Trophoblast cell (in vitro differentiated cells and primary cell): ENCODE measurements at regions not wholly inside any gene's neighbourhood (a gene's known extent, or its start where the extent isn't known, plus 50 kb on each side); places are given as distances from the start of the nearest gene placed in this dataset.

ENCODE experiments used
- DNase-seq, 2 donors: peaks; one replicate each; pipeline ENCODE4 v3.0.0-alpha.2; 2016
- H2AFZ ChIP-seq: 2 replicates; pipeline ENCODE4 v1.6.1; 2013; ENCODE audit warnings: low read length, moderate library complexity, mild to moderate bottlenecking; ENCODE audit not compliant: insufficient read depth, poor library complexity
- H2AK5ac ChIP-seq: 2 replicates; pipeline ENCODE4 v1.6.1; 2013; ENCODE audit warnings: mild to moderate bottlenecking, low read length
- H2BK120ac ChIP-seq: 2 replicates; pipeline ENCODE4 v1.6.1; 2013; ENCODE audit warnings: low read length, mild to moderate bottlenecking, moderate library complexity; ENCODE audit not compliant: insufficient read depth, poor library complexity
- H2BK12ac ChIP-seq: 2 replicates; pipeline ENCODE4 v1.6.1; 2013; ENCODE audit warnings: mild to moderate bottlenecking, low read length, moderate library complexity
- H2BK5ac ChIP-seq: 2 replicates; pipeline ENCODE4 v1.6.1; 2013; ENCODE audit warnings: low read length, low read depth, moderate library complexity, mild to moderate bottlenecking; ENCODE audit not compliant: poor library complexity
- H3K14ac ChIP-seq: 2 replicates; pipeline ENCODE4 v1.6.1; 2013; ENCODE audit warnings: mild to moderate bottlenecking, low read length
- H3K18ac ChIP-seq: 2 replicates; pipeline ENCODE4 v1.6.1; 2013; ENCODE audit warnings: mild to moderate bottlenecking, low read length
- H3K23ac ChIP-seq: 2 replicates; pipeline ENCODE4 v1.6.1; 2013; ENCODE audit warnings: low read length
- H3K27ac ChIP-seq: 2 replicates; pipeline ENCODE4 v1.5.1; 2013; ENCODE audit warnings: low read depth, mild to moderate bottlenecking, inconsistent platforms, low read length, moderate library complexity
- H3K27me3 ChIP-seq: 2 replicates; pipeline ENCODE4 v1.6.1; 2013; ENCODE audit warnings: inconsistent platforms, mild to moderate bottlenecking, low read length, moderate library complexity; ENCODE audit not compliant: insufficient read depth
- H3K36me3 ChIP-seq, 2 experiments: 1 replicate in 1 of 2; 2 replicates in 1 of 2; pipeline ENCODE4 v1.6.1; 2013; ENCODE audit warnings: low read length in 2 of 2, mild to moderate bottlenecking in 2 of 2, moderate library complexity in 1 of 2; ENCODE audit not compliant: insufficient read depth in 2 of 2, control insufficient read depth in 1 of 2
- H3K4ac ChIP-seq: 2 replicates; pipeline ENCODE4 v1.6.1; 2013; ENCODE audit warnings: low read depth, mild to moderate bottlenecking, low read length, moderate library complexity
- H3K4me1 ChIP-seq, 2 experiments: 1 replicate in 1 of 2; 2 replicates in 1 of 2; pipeline ENCODE4 v1.6.1; 2013; ENCODE audit warnings: low read length in 2 of 2, mild to moderate bottlenecking in 2 of 2, moderate library complexity in 1 of 2; ENCODE audit not compliant: insufficient read depth in 2 of 2, control insufficient read depth in 1 of 2
- H3K4me2 ChIP-seq: 2 replicates; pipeline ENCODE4 v1.6.1; 2013; ENCODE audit warnings: inconsistent platforms, mild to moderate bottlenecking, low read length, moderate library complexity
- H3K4me3 ChIP-seq: 2 replicates; pipeline ENCODE4 v1.5.1; 2013; ENCODE audit warnings: mild to moderate bottlenecking, low read depth, low read length, inconsistent platforms
- H3K79me1 ChIP-seq: one replicate; pipeline ENCODE4 v1.6.1; 2013; ENCODE audit warnings: low read length
- H3K79me2 ChIP-seq: 2 replicates; pipeline ENCODE4 v1.6.1; 2013; ENCODE audit warnings: low read length, mild to moderate bottlenecking; ENCODE audit not compliant: control insufficient read depth, insufficient read depth, poor library complexity
- H3K9ac ChIP-seq: 2 replicates; pipeline ENCODE4 v1.6.1; 2013; ENCODE audit warnings: mild to moderate bottlenecking, low read length
- H3K9me3 ChIP-seq: 2 replicates; pipeline ENCODE4 v1.6.1; 2013; ENCODE audit warnings: low read depth, mild to moderate bottlenecking, control low read depth, inconsistent platforms, low read length; ENCODE audit not compliant: insufficient read depth
- H4K12ac ChIP-seq: 2 replicates; pipeline ENCODE4 v1.6.1; 2013; ENCODE audit warnings: low read depth, mild to moderate bottlenecking, low read length, moderate library complexity
- H4K8ac ChIP-seq: 2 replicates; pipeline ENCODE4 v1.6.1; 2013; ENCODE audit warnings: low read depth, mild to moderate bottlenecking, low read length, moderate library complexity
- H4K91ac ChIP-seq: one replicate; pipeline ENCODE4 v1.6.1; 2013; ENCODE audit warnings: low read depth, mild to moderate bottlenecking, low read length, moderate library complexity
- WGBS: extraction: QIAGEN DNeasy Blood & Tissue Kit; methylation state at CpG from one replicate; pipeline ENCODE4 v1.1.7; 2013; ENCODE audit warnings: missing lambda C conversion rate; ENCODE audit not compliant: insufficient read length, insufficient coverage; ENCODE audit errors: extremely low coverage; 5-methylcytosine and 5-hydroxymethylcytosine counted together

DNA sequence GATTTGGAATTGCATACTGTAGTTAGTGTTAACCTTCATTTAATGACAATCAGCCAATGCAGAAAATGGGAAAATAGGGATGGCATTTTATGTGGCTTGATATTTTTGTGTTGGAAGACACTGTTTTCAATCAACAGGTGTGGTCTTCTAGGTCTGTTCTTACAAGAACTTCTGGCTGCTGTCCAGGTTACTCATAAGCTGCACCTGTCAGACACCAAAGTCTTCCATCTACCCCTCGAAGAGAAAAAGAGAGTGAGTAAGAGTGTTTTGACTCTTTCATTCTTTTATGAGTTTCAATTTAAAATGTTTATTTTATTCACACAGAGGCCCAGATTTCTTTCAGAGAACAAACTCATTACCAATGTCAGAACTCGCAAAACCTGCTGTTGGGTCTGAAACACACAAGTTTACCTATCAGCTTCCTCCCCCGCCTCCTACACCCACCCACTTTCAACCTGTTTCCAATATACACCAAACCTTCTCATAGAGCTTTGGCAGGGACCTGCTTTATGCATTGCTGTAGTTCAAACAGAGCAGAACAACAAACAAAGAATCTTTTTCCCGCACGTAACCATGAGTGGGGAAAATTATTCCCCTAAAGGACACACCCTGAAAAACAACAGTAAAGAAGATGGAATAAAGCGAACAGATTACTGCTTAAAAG is 767.7 kb upstream of the ALCAM start:
- H4K91ac ChIP-seq, result no peak overlapping the region
- H3K79me1 ChIP-seq, result no peaks in the 10 kb centered on the region
- H3K79me2 ChIP-seq, result no peaks in the 10 kb centered on the region
- no peak overlapping the region for H2BK12ac ChIP-seq
- WGBS, result 100% methylated on average over 1 of the region's 6 CpGs
- H3K4me1 ChIP-seq, result peaks cover 0 to 2% of the 10 kb centered on the region in 2 experiments
- no peak overlapping the region for H2AK5ac ChIP-seq
- no peak overlapping the region for H3K9ac ChIP-seq
- no peak for DNase-seq
- H3K23ac ChIP-seq, result no peak overlapping the region
- no peak overlapping the region for H3K4ac ChIP-seq
- no peak overlapping the region for H3K27ac ChIP-seq
- no peak overlapping the region for H3K4me3 ChIP-seq
- H2BK5ac ChIP-seq, result no peak overlapping the region
- H4K12ac ChIP-seq, result no peak overlapping the region
- no peak overlapping the region for H3K4me2 ChIP-seq
- no peak overlapping the region for H2AFZ ChIP-seq
- H3K9me3 ChIP-seq, result no peaks in the 10 kb centered on the region
- H2BK120ac ChIP-seq, result no peak overlapping the region
- H4K8ac ChIP-seq, result no peak overlapping the region
- no peaks in the 10 kb centered on the region for H3K27me3 ChIP-seq
- H3K14ac ChIP-seq, result no peak overlapping the region
- no peak overlapping the region for H3K18ac ChIP-seq
- H3K36me3 ChIP-seq, result no peaks in the 10 kb centered on the region

DNA sequence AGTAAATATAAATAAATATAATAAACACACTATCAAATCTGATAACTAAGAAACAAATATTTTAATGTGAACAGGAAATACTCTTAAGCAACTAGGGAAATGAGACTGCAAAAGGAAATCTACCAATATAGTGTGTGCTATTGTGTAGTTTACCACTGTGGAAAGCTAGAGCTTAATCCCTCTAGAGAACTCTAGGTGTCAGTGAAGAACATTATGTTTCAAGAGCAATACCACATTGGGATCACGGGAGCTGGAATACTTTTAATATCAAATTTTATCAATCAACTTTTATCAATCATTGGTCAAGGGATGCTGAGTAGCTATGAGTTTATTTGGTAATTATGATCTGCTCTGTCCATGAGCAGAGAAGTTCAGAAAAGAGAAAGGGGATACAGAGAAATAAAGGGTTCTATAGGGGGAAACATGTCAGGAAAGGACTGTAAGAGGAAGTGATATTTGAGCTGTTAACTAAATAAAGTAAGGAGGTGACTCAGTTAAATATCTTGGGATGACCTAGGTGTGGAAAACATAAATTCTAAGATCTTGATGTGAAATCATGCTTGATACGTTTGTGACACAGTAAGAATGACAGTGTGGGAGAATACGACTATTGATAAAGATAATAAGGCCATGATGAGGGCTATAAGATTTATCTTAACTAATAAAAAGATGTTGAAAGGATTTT is 762.2 kb upstream of the ALCAM start:
- H3K4me1 ChIP-seq, result no peaks in the 10 kb centered on the region
- no peak overlapping the region for H2AFZ ChIP-seq
- H3K79me1 ChIP-seq, result no peaks in the 10 kb centered on the region
- H2AK5ac ChIP-seq, result no peak overlapping the region
- H3K23ac ChIP-seq, result no peak overlapping the region
- no peak overlapping the region for H3K27ac ChIP-seq
- no peak for DNase-seq
- no peak overlapping the region for H3K4me3 ChIP-seq
- WGBS, result no CpG with 5 or more reads among the region's 3 CpGs
- no peak overlapping the region for H3K14ac ChIP-seq
- H4K12ac ChIP-seq, result no peak overlapping the region
- no peak overlapping the region for H3K4me2 ChIP-seq
- no peak overlapping the region for H4K91ac ChIP-seq
- no peak overlapping the region for H3K9ac ChIP-seq
- H3K4ac ChIP-seq, result no peak overlapping the region
- H4K8ac ChIP-seq, result no peak overlapping the region
- no peaks in the 10 kb centered on the region for H3K36me3 ChIP-seq
- no peak overlapping the region for H2BK12ac ChIP-seq
- H3K18ac ChIP-seq, result no peak overlapping the region
- H3K79me2 ChIP-seq, result no peaks in the 10 kb centered on the region
- H2BK120ac ChIP-seq, result no peak overlapping the region
- no peaks in the 10 kb centered on the region for H3K9me3 ChIP-seq
- no peaks in the 10 kb centered on the region for H3K27me3 ChIP-seq
- no peak overlapping the region for H2BK5ac ChIP-seq

DNA sequence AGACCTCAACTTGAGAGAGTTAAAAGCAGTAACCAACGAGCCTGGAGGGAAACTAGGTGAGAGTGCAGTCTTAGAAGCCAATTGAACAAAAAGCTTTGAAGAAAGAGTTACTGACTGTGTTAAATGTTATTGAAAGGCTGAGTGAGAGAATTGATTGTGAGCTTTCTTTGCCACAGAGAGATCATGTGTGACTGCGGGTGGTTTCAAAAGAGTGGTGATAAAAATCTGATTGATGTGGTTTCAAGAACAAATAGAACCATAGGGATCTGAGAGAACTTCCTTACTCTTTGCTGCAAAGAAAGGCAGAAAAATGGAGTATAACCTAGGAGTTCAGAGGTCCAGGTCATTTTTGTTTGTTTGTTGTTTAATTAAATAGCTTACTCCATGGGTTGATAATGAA is 759.9 kb upstream of the ALCAM start:
- Histone ChIP-seq H4K8ac (no peak overlapping the region), H3K79me1 (no peaks in the 10 kb centered on the region), H2AK5ac (no peak overlapping the region), H4K91ac (no peak overlapping the region), H3K9me3 (no peaks in the 10 kb centered on the region), H3K36me3 (no peaks in the 10 kb centered on the region), H3K4me3 (no peak overlapping the region), H3K4me1 (no peaks in the 10 kb centered on the region), H3K18ac (no peak overlapping the region), H3K4me2 (no peak overlapping the region), H3K79me2 (no peaks in the 10 kb centered on the region), H2BK12ac (no peak overlapping the region), H3K27ac (no peak overlapping the region), H3K14ac (no peak overlapping the region), H3K27me3 (no peaks in the 10 kb centered on the region), H2BK120ac (no peak overlapping the region), H4K12ac (no peak overlapping the region), H3K4ac (no peak overlapping the region), H2BK5ac (no peak overlapping the region), H2AFZ (no peak overlapping the region), H3K9ac (no peak overlapping the region), H3K23ac (no peak overlapping the region)
- no peak for DNase-seq
- WGBS, result no CpG with 5 or more reads among the region's 2 CpGs

DNA sequence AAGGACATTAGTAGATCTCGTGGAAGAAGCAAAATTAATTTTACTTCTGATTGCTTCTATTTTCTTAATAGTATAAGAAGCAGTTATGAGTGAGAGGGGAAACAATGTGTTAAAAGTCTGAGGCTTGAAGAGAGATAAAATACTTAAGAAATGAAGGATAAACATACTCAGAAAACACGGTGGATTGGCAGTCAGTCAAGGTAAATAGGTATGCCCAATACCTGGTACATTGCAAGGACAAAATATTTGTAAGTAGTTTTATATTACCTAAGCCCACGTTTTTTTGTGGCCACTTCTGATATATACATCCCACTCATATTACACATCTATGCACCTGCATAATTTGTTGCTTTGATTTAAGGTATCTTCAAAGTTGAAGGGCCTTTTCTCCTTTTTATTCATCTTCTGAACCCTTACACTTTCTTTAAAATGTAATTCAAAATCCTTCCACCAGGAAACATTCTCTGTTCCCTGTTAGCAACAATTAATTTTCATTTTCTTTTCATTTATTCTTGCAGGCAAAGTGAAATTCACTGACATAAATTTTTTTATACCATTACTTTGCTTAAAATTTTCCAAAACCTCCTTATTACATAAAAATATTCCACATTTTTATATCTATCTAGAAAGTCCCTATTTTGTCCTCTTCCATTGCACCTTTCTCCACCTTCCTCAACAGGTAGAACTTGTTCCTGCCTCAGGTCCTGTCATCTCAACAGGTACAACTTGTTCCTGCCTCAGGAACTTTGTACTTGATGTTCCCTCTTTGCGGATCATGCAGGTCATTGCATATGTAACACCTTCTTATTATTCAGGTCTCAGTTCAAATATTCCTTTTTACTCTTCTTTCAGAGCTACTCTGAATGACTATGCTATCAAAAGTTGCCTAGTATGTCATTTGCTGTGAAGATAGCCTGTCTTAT is 755.7 kb upstream of the ALCAM start:
- Histone ChIP-seq H3K4ac (no peak overlapping the region), H3K27me3 (no peaks in the 10 kb centered on the region), H3K36me3 (no peaks in the 10 kb centered on the region), H3K79me1 (no peaks in the 10 kb centered on the region), H3K23ac (no peak overlapping the region), H3K4me1 (no peaks in the 10 kb centered on the region), H2BK12ac (no peak overlapping the region), H3K4me3 (no peak overlapping the region), H2BK120ac (no peak overlapping the region), H2AFZ (no peak overlapping the region), H4K8ac (no peak overlapping the region), H3K79me2 (no peaks in the 10 kb centered on the region), H3K18ac (no peak overlapping the region), H4K91ac (no peak overlapping the region), H3K27ac (no peak overlapping the region), H2AK5ac (no peak overlapping the region), H3K9ac (no peak overlapping the region), H2BK5ac (no peak overlapping the region), H4K12ac (no peak overlapping the region), H3K9me3 (no peaks in the 10 kb centered on the region), H3K4me2 (no peak overlapping the region), H3K14ac (no peak overlapping the region)
- DNase-seq, result peak; percentile 9 to 45
- no CpG with 5 or more reads among the region's 4 CpGs for WGBS
